ENCODE measurements at regions not wholly inside any gene's neighbourhood (a gene's known extent, or its start where the extent isn't known, plus 50 kb on each side); places are given as distances from the start of the nearest gene placed in this dataset.
"Not testable (repeated sequence)": the region's sequence is repeated elsewhere in the genome, so short reads cannot be mapped to it uniquely, and the experiment has no call there.

GRCh38 chr3:147333098-147333497 is 73.2 kb downstream of the ZIC4 start:
- Histone ChIP-seq H3K9me3 (ENCODE audit: control insufficient read depth, insufficient read depth, low read length) (no peaks in the 10 kb centered on the region), H3K27ac (ENCODE audit: low read depth, low read length) (no peak overlapping the region), H3K4me3 (ENCODE audit: low read depth, low read length) (no peak overlapping the region), H3K27me3 (ENCODE audit: control insufficient read depth, insufficient read depth, low read length) (no peaks in the 10 kb centered on the region)
- TF ChIP-seq CTCF (IDR thresholded peaks at IDR 0.05; ENCODE audit: low read depth, low read length) = no peak
- ChIA-PET CTCF (no interaction called here), POLR2A (no interaction called here)
- DNase-seq (ENCODE audit: low read depth, low spot score) = no peak

DNA sequence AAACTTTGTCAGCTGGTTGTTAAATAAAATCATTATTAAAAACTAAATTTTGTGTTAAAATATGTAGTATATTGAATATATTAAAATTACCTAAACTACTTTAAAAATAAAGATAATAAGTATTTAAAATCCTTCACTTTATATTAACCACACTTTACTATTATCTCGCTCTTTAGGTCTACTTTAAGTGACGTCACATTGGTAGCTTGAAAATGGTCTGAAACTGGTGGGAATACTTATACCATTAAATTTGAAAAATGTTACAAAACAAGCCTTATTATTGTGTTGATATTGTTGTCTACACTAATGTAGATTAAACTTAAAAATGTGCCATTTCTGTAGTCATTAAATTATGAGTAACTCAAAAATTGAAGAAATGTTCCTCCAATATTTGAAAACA is 77.6 kb downstream of the ZIC4 start:
- H3K9me3 ChIP-seq (ENCODE audit: control insufficient read depth, insufficient read depth, low read length) = no peaks in the 10 kb centered on the region
- no peak overlapping the region for H3K27ac ChIP-seq (ENCODE audit: low read depth, low read length)
- CTCF ChIA-PET = interaction anchor here (1.1 kb wide), 1 partner anchor 29 kb away, joined by 3 read pairs; no protein-coding TSS in a partner anchor
- no peaks in the 10 kb centered on the region for H3K27me3 ChIP-seq (ENCODE audit: control insufficient read depth, insufficient read depth, low read length)
- no peak overlapping the region for H3K4me3 ChIP-seq (ENCODE audit: low read depth, low read length)
- POLR2A ChIA-PET = no interaction called here
- no peak for TF ChIP-seq CTCF (IDR thresholded peaks at IDR 0.05; ENCODE audit: low read depth, low read length)
- DNase-seq (ENCODE audit: low read depth, low spot score) = no peak

DNA sequence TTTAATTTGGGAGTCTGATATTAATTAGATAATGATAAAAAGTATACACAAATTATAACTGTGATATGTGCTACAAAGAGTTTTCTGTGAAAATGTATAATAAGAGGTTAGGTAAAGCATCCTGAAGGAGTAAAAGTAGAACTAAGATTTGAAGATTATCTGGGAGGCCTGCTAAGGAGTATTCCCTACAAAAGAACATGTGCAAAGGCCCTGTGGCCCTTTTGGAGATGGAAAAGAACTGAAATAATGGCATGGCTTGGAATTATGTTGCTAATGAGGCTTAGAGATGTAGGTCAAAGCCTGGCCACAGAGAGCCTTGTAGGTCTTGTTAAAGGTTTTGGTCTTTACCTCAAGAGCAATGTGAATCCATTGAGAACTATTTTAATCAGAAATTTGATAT is 82.0 kb downstream of the ZIC4 start:
- ChIA-PET POLR2A (no interaction called here), CTCF (no interaction called here)
- H3K27me3 ChIP-seq (ENCODE audit: control insufficient read depth, insufficient read depth, low read length) = no peaks in the 10 kb centered on the region
- no peak for DNase-seq (ENCODE audit: low read depth, low spot score)
- H3K4me3 ChIP-seq (ENCODE audit: low read depth, low read length) = no peak overlapping the region
- no peak overlapping the region for H3K27ac ChIP-seq (ENCODE audit: low read depth, low read length)
- TF ChIP-seq CTCF (IDR thresholded peaks at IDR 0.05; ENCODE audit: low read depth, low read length) = no peak
- no peaks in the 10 kb centered on the region for H3K9me3 ChIP-seq (ENCODE audit: control insufficient read depth, insufficient read depth, low read length)

DNA sequence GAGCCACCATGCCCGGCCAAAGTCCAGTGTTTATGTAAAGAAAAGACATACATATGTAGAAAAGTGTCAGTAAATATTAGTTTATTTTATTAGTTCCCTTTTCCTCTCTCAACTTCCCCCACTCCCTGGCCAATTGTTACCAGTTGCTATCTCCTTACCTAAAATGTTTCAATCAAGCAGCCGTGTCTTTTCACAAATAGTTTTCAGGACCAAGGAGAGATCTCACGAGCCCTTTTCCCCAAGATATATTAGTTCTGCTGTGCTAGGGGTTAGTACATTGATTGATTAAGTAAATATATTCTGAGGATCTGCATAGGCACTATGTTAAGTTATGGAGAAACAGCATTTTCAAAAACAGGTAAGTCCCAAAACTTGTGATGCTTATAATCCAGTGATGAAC is 87.4 kb downstream of the ZIC4 start:
- no peak for DNase-seq (ENCODE audit: low read depth, low spot score)
- H3K4me3 ChIP-seq (ENCODE audit: low read depth, low read length) = no peak overlapping the region
- H3K9me3 ChIP-seq (ENCODE audit: control insufficient read depth, insufficient read depth, low read length) = no peaks in the 10 kb centered on the region; the same call in 1 of the 2 replicates
- CTCF ChIA-PET = no interaction called here
- no peak overlapping the region for H3K27ac ChIP-seq (ENCODE audit: low read depth, low read length)
- POLR2A ChIA-PET = no interaction called here
- no peaks in the 10 kb centered on the region for H3K27me3 ChIP-seq (ENCODE audit: control insufficient read depth, insufficient read depth, low read length)
- no peak for TF ChIP-seq CTCF (IDR thresholded peaks at IDR 0.05; ENCODE audit: low read depth, low read length)

DNA sequence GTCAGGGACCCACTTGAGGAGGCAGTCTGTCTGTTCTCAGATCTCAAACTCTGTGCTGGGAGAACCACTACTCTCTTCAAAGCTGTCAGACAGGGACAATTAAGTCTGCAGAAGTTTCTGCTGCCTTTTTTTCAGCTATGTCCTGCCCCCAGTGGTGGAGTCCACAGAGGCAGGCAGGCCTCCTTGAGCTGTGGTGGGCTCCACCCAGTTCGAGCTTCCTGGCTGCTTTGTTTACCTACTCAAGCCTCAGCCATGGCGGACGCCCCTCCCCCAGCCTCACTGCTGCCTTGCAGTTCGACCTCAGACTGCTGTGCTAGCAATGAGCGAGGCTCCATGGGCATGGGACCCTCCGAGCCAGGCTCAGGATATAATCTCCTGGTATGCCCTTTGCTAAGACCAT is 89.3 kb downstream of the ZIC4 start:
- DNase-seq (ENCODE audit: low read depth, low spot score); H3K27ac ChIP-seq (ENCODE audit: low read depth, low read length); CTCF ChIA-PET; H3K4me3 ChIP-seq (ENCODE audit: low read depth, low read length); POLR2A ChIA-PET; H3K9me3 ChIP-seq (ENCODE audit: control insufficient read depth, insufficient read depth, low read length); H3K27me3 ChIP-seq (ENCODE audit: control insufficient read depth, insufficient read depth, low read length): not testable (repeated sequence)

GRCh38 chr3:147313513-147313912 is 92.8 kb downstream of the ZIC4 start:
- POLR2A ChIA-PET = no interaction called here
- CTCF ChIA-PET = no interaction called here
- H3K4me3 ChIP-seq (ENCODE audit: low read depth, low read length) = no peak overlapping the region

More at GRCh38 chr3:147313513-147313912, 92.8 kb downstream of the ZIC4 start:
- Histone ChIP-seq H3K27me3 (ENCODE audit: control insufficient read depth, insufficient read depth, low read length) (no peaks in the 10 kb centered on the region), H3K9me3 (ENCODE audit: control insufficient read depth, insufficient read depth, low read length) (no peaks in the 10 kb centered on the region; the same call in 1 of the 2 replicates), H3K27ac (ENCODE audit: low read depth, low read length) (no peak overlapping the region)
- DNase-seq (ENCODE audit: low read depth, low spot score) = no peak
- no peak for TF ChIP-seq CTCF (IDR thresholded peaks at IDR 0.05; ENCODE audit: low read depth, low read length)
